Epithelial cell of proximal tubule (primary cell): ENCODE measurements at regions not wholly inside any gene's neighbourhood (a gene's known extent, or its start where the extent isn't known, plus 50 kb on each side); places are given as distances from the start of the nearest gene placed in this dataset.

ENCODE experiments used
- DNase-seq: peaks from one replicate; pipeline ENCODE4 v3.0.0-alpha.2; 2011; ENCODE audit warnings: low read depth
- H3K4me3 ChIP-seq: 2 replicates; pipeline ENCODE4 v1.5.1; 2011; ENCODE audit warnings: low read depth, mild to moderate bottlenecking, low read length
- CTCF ChIP-seq: conservative IDR thresholded peaks from 2 replicates; pipeline ENCODE4 v1.5.1; 2012; ENCODE audit warnings: low read depth, mild to moderate bottlenecking, low read length

GRCh38 chr13:84934911-84935310 lies 864.3 kb downstream of the SLITRK6 start:
- no peak for TF ChIP-seq CTCF
- no peak overlapping the region for H3K4me3 ChIP-seq
- no peak for DNase-seq

GRCh38 chr13:84933797-84934196 lies 865.4 kb downstream of the SLITRK6 start:
- TF ChIP-seq CTCF: no peak
- no peak for DNase-seq
- no peak overlapping the region for H3K4me3 ChIP-seq

- TF ChIP-seq CTCF: no peak
- H3K4me3 ChIP-seq: no peak overlapping the region
- no peak for DNase-seq
Measured at GRCh38 chr13:84931264-84931663, 868.0 kb downstream of the SLITRK6 start.

GRCh38 chr13:84927442-84928169 lies 871.6 kb downstream of the SLITRK6 start:
- DNase-seq: no peak
- no peak for TF ChIP-seq CTCF
- H3K4me3 ChIP-seq: no peak overlapping the region

GRCh38 chr13:84925443-84925842 lies 873.8 kb downstream of the SLITRK6 start:
- no peak for DNase-seq
- TF ChIP-seq CTCF: no peak
- H3K4me3 ChIP-seq: no peak overlapping the region

- TF ChIP-seq CTCF: no peak
- DNase-seq: no peak
Measured at GRCh38 chr13:84923831-84924230, 875.4 kb downstream of the SLITRK6 start.

GRCh38 chr13:84917252-84917878 lies 881.9 kb downstream of the SLITRK6 start:
- TF ChIP-seq CTCF: no peak
- DNase-seq: no peak
- no peak overlapping the region for H3K4me3 ChIP-seq

More at GRCh38 chr13:84923831-84924230, 875.4 kb downstream of the SLITRK6 start:
- H3K4me3 ChIP-seq: no peak overlapping the region
